Occipital lobe (tissue), 1 donor: ENCODE measurements at regions not wholly inside any gene's neighbourhood (a gene's known extent, or its start where the extent isn't known, plus 50 kb on each side); places are given as distances from the start of the nearest gene placed in this dataset.
"Not testable (repeated sequence)": the region's sequence is repeated elsewhere in the genome, so short reads cannot be mapped to it uniquely, and the experiment has no call there.

Experiments
- DNase-seq: peaks from one replicate; lab custom pipeline; 2025; lab: John Stamatoyannopoulos, UW

DNA sequence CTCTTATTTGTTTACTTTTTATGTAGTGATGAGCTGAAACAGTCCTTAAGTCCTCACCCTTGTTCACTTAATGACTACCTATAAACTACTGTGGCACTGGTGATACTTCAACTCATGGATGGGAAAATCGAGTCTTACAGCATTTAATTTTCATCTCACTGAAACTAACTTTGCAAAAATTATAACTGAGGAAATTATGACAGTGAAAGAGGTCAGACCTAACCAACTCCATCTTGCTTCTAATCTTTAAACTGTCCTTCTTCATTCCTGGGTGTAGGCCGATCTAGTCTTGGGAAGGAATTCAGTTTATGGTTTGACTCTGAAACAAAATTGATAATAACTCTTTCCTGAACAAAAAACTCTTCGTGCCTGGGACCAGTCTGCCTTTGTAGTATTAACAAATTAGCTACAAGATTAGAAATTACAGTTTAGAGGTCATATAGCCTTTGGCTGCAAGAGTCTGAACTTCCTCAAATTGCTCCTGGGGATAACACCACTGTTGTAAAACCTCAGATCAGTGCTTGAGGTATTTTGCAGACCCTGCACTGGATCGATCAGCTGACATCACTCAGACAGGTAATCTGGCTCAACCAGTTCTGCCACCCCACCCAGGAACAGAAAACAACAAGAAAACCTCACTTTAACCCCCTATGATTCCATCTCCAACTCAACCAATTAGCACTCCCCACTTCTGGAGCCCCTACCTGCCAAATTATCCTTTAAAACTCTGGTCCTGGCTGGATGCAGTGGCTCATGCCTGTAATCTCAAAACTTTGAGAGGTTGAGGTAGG lies 995.7 kb upstream of the PRKX start:
- no peak for DNase-seq

DNA sequence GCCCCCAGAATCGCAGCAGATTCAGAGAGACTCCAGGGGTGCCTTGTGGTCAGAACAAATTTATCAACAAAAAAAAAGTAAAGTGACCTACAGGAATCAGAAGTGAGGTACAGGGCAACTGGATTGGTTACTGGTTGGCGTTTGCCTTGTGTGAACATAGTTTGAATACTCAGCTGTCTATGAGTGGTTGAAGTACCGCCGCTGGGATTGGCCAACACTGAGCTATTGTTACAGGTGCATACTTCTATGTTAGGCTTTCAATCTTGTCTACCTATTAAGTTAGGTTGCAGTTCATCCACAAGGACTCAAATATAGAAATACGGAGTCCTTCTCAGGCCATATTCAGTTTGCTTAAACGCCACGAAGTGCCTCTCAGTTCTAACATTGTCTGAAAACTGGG lies 993.5 kb upstream of the PRKX start:
- no peak for DNase-seq

DNA sequence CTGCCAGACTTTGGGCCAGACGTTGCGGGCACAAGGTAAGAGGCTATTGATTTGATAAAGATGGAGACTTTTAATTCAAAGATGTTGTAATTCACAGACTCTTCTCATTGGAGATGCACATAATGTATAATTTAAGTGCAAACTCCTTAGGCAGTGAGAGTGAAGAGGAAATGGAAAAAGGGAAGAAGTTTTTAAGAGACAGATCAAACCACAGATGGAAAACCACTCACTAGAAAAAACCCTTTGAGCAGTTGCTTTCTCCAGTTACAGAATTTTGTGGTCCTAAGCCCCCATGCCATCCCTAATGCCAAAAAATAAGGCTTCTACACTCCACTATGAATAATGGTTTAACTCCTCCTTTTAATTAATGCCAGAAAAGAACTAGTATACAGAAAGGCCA lies 977.1 kb upstream of the PRKX start:
- no peak for DNase-seq

DNA sequence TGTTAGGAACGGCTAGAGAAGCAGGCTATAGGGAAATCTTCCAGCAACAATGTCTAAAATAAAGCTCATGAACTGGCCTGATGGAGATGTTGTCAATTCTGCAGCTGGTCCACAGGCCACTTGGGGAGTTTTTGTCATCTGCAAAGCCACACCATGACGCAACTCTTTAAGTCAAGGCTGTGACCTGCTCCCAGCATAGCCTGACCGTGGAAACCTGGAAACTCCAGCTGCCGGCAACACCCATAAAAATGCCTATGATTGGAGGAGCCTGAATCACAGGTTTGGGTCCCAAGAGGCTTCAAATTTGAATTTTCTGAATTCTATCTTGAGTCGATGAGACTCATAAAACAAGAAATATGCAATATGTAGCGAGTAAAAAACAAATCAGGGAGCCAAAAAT lies 969.2 kb upstream of the PRKX start:
- no peak for DNase-seq

DNA sequence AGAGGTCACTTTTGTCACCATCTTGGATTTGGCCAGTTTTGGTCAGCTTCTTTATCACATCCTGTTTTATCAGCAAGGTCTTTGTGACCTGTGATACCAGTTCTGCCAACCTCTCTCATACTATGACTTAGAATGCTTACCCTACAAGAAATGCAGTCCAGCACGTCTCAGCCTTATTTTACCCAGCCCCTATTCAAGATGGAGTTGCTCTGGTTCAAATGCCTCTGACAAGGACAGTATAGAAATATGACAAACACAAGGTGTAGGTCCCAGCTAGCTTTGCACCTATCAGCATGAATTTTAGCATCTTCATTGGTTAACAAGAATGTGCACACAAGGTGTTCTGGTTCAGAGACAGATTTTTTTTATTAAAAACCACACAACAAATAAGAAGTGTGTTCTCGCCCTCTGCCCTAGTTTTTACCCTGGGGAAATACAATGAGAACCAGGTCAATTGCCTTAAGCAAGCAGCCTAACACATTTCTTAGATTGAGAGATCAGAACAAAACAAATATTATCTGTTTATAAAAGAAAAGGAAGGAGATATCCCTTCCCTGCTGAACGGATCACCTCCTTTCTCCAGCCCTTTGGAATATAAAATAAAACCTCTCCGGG lies 962.3 kb upstream of the PRKX start:
- DNase-seq, result no peak

DNA sequence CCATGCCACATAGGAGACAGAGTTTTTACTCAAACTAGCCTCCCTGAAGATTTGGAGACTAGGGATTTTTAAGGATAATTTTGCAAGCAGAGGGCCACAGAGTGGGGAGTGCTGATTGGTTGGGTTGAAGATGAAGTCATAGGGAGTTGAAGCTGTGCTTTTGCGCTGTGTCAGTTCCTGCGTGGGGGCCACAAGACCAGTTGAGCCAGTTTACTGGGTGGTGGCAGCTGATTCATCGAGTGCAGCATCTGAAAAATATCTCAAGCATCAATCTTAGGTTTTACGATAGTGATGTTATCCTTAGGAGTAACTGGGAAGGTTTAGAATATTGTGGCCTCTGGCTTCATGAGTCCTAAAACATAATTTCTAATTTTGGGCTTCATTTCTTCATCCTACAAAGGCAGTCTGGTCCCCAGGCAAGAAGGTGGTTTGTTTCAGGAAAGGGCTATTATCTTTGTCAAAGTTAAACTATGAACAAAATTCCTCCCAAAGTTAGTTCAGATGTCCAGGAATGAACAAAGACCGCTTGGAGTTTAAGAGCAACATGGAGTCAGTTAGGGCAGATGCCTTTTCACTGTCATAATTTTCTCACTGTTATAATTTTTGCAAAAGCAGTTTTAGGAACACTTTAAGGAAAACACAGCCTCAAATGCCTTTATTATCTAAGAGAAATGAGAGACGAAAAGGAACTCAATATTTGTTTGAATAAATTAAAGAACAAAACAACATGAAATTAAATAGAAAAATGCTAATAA lies 960.8 kb upstream of the PRKX start:
- DNase-seq, result no peak

DNA sequence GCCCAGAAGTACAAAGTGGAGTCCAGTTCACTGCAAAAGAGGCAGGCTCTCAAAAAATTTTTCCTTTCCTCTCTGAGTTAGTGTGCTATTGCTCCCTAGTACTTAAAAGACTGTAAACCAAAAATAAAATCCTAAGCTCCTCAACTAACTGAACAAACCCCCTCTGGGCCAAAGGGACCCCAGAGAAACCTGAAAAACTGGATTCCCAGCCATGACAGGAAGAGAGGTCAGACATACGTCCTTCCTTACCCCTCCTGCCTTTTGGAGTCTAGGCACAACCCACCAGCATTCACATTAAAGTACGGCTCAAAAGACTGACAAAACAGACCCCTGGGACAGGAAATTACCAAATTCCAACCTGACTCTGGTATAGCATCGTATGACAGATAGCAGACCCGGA lies 957.9 kb upstream of the PRKX start:
- no peak for DNase-seq

DNA sequence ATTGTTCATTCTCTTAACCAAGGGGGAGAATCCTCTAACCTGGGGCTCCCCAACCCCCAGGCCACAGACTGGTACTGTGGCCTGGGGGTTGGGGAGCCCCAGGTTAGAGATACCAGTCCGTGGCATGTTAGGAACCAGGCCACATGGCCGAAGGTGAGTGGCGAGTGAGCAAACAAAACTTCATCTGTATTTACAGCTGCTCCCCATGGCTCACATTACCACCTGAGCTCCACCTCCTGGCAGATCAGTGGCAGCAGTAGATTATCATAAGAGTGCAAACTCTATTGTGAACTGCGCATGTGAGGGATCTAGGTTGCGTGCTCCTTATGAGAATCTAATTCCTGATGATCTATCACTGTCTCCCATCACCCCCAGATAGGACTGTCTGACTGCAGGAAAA lies 957.2 kb upstream of the PRKX start:
- DNase-seq, result no peak

DNA sequence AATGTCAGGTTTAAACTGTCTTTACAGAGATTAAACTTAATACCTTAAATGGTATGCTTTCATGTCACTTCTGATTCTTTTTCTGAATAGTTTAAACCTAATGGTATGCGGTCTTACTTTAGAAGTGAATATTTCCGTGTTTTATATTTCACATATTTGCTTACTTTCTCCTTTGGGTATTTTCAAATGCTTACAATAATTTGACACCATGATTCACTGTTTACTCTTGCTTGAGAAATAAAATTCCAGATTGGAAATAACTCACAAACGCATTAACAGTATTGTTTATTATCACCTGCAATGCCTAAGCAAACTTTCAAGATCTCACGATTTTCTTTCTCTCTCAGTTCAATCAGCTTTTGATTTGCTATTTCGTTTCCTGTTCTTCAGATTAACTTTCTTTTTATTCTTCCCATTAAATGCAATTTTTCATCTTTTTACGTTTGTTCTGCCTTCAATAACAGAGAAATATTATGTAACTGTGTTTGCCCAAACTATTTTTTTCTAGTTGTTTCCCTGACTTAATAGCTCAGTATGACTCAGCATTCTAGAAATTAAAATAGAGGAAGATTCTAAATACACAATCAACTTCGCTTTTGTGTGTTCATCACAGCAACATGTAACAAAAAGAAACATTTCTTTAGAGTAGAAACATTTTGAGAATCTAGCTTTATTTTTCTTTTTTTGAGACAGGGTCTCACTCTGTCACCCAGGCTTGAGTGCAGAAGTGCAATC lies 955.5 kb upstream of the PRKX start:
- no peak for DNase-seq

DNA sequence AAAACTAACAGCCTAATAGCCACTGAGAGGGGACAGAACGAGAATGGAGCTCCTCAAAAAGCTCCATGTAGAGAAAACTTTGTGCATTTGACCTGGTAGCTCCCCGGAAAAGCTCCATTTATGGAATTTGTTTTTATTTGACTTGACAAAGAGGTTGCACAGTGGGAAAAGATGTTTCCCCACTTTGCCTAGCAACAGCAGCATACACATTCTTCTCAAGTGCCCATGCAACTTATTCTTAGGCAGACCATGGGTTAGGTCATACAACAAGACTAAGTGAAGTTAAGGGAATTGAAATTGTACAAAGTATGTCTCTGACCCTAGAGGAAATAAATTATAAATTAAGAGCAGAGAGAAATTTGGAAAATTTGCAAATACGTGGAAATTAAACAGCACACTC lies 949.6 kb upstream of the PRKX start:
- DNase-seq, result no peak

DNA sequence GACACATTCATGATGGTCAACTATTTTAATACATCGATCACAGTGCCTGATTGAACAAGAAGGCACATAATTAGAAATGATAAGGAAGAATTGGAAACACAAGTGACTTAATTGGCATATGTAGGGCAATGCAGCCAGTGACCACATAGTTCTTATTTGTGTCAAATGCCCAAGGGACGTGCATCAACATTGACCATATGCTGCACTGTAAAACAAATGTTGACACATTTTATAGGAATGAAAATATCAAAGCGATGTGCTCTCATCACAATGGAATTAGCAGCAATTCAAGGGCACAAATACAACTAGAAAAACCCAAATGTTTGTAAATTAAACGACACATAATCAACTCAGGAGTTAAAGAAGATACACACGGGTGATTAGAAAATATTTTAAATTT lies 948.3 kb upstream of the PRKX start:
- DNase-seq, result no peak

DNA sequence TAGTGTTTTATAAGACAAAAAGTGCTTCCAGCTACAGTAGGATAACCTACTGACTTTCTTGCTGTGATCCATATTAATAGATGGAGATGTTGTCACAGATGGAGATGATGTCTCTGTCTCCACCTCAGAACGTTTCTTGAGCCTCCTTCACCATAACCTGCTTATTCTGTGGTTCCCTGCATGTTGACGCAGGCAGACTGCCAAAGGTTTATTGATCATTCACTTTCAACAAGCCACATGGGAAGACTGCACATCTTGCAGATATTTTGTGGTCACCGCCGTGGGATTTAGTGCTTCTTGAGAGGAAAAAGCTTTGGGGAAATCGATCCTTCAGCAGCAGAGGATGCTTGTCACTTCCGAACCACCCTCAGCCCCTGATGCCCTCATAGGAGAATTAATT lies 943.0 kb upstream of the PRKX start:
- DNase-seq, result no peak

DNA sequence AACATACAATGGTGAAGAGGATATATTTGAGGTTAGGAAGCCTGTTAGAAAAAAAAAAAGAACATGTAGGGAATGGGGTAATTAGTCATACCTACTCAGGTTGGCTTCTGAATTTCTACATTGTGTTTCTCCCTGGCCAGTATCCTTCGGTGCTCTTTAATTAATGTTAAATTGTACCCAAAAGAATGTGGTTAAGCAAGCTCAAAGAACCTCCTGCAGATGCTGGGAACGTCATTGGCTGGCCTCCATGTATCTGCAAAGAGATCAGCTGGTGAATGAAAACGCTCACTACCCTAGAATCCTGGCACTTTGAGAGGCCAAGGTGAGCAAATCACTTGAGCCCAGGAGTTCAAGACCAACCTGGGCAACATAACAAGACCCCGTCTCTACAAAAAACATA lies 942.3 kb upstream of the PRKX start:
- DNase-seq, result no peak

DNA sequence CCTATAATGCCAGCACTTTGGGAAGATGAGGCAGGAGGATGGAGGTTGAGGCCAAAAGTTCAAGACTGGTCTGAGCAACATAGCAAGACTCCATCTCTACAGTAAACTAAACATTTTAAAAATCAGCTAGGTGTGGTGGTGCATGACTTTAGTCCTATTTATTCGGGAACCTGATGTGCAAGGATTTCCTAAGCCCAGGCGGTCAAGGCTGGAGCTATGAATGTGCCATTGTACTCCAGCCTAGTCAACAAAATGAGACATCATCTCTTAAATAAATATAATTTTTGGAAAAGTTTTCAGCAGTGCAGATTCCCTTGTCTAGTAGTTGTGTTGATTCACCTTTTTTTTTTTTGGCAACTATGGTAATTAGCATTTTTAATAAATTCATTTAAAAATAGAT lies 928.7 kb upstream of the PRKX start:
- no peak for DNase-seq

DNA sequence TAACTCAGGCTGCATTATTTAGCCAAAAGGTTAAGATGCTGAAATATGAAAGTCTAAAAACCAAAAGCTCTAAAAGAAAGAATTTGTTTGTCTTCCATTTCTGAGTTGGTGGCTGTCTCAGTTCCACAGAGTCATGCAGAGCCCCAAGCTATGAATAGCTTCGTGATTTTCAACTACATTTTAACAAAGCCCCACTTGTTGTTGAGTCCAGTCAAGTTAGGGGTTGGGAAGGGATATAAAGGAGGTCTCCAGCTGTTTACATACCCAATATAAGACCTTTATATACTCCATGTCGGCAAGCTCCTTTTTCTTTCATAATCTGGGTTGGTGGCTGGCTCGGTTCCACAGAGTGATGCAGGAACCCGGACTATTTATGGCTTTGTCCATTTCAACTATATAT lies 924.6 kb upstream of the PRKX start:
- DNase-seq, result no peak

DNA sequence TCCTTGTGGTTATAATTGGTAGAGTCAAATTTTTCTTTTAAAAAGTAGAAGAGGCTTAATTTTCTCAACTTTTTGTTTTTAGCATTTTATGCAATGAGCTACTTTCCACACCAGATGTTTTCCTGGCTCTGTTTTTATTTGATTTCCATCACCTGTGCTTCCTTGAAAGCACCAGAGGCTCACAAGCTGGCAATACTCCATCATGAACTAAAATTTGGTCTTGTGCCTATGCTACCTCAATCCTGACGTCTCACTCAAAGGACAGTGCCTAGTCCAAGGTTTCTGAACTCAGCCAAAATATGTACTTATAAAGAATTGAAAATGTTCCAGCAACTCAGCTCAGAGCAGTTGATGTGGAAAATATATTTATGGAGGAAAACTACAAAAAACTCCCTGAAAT lies 914.0 kb upstream of the PRKX start:
- DNase-seq, result no peak

DNA sequence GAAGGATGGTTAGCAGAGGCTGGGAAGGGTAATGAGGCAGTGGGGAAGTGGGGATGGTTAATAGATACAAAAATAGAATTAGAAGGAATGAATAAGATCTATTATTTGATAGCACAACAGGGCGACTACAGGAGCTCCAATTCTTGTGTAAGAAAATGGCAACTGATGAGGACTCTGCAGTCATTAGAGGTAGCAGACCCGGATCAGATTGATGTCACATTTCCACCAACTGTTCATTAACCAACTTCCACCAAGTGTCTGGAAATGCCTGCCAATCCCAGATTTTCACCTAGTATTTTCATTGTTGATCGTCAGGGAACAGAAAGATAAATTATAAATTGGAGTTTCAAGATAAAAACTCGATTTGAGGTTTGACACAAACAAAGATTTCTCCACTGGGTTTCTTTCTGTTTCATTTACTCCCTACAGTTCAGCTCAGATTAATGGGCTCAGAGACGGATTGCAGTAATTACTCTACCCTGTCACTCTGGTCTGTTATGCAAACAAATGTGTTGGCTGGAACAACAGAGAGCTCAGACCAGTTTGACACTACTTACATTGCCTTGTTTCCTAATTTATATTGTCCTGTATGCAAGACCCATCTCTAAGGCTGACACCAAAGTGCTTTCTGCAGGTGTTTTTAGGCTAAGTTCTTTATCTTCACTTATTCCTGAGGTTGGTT lies 909.2 kb upstream of the PRKX start:
- no peak for DNase-seq

DNA sequence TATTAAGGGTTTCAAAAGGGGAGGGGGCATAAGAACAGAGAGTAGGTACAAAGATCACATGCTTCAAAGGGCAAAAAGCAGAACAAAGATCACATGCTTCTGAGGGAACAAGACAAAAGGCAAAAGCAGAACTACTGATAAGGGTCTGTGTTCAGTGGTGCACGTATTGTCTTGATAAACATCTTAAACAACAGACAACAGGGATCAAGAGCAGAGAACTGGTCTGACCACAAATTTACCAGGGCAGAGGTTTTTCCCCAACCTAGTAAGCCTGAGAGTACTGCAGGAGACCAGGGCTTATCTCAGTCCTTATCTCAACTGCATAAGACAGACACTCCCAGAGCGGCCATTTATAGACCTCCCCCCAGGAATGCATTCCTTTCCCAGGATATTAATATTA lies 900.2 kb upstream of the PRKX start:
- not testable (repeated sequence) for DNase-seq

DNA sequence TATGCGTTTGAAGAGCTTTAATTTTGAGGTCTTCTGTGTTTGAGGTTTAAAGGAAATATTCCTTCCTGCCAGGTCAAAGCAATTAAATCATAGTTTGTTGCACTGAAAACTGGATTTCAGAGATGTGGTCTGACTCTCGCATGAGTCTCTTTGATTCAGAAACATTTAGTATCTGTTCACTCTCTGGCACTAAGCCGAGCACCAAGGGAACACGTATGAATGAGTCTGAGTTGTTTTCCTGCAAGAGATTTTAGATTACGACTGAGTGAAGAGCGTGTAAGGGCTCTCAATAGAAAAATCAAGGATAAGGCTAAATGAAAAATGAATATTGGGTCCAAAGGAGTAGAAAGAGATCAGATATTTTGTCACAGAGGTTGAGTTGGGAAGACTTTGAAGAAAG lies 875.4 kb upstream of the PRKX start:
- DNase-seq, result no peak

DNA sequence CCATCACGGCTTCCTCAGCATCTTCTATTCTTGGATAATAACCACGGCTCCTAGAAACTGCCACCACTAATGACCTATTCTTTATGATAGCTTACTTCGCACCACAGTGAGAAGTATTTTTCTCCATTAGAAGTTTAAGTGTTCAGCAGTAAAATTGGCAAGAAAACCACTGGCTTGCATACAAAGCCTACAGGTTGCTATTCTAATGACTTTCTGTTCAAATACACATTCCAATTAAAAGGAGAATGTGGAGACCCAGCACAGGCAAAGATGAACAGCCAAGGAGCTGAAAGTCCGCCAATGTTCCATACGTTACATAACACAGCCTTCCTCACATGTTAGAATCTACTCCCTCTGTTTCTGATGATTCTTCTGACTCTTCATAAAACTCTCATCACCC lies 875.0 kb upstream of the PRKX start:
- DNase-seq, result no peak

DNA sequence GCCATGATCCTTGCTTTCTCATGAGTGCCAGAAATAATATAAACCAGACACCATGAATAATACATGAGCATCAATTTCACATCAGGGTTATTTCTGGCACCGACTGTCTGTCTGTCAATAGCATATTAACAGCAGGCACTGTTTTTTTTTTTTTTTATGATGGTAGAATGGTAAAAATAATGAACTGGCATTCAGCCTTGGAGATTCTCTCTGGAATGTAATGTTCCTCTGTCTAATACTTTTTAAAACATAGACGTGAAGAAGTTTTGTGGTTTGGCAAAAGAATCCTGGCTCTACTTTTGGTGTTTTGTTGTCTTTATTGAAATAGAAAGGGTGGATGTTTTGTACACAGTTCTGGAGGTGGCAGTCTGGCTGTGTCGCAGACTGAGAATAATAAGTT lies 874.6 kb upstream of the PRKX start:
- DNase-seq, result no peak

DNA sequence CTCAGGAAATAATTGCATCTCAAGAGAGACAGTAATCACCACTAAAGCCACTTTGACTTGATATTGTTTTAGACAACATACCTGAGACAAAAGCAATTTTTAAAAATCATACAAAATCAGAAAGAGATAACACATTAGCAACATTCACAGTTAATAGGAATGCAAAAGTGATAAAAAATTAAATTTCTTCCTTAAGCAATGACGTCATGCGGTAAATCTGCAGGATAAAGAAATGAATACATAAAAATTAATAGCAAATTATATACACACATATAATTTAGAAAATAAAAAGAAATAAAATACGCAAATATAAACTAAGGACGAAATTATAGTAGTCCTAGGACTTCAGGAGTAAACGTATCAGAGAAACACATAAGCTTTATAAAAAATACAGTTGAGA lies 866.5 kb upstream of the PRKX start:
- no peak for DNase-seq
